ENCODE measurements at regions not wholly inside any gene's neighbourhood (a gene's known extent, or its start where the extent isn't known, plus 50 kb on each side); places are given as distances from the start of the nearest gene placed in this dataset.

DNA sequence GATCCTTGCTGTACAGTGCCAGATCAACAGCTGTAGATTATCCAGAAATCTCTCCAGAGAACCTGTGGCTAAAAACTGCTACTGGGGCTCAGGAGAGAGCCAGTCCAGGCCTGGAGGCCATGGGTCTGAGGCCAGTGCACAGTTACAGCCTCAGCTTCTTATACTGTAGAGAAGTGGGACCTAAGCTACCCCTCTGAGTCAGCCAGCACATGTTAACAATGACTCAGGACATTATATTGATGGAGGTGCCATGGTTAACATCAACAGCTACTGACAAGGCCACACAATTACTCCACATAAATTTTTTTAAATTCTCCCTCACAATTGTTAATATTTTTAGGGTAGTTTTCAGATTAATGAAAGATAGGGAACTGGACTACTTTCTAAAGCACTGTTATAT lies 138.5 kb downstream of the RBM26 start:
- no peaks in the 10 kb centered on the region for H3K9me3 Mint-ChIP-seq (ENCODE audit: low read depth)
- no peaks in the 10 kb centered on the region for H3K36me3 Mint-ChIP-seq
- no peak overlapping the region for H3K4me3 Mint-ChIP-seq
- peaks cover 1% of the 10 kb centered on the region for H3K27me3 Mint-ChIP-seq
- H3K27ac Mint-ChIP-seq: no peak overlapping the region
- H3K4me1 Mint-ChIP-seq (ENCODE audit: low read depth): no peaks in the 10 kb centered on the region

DNA sequence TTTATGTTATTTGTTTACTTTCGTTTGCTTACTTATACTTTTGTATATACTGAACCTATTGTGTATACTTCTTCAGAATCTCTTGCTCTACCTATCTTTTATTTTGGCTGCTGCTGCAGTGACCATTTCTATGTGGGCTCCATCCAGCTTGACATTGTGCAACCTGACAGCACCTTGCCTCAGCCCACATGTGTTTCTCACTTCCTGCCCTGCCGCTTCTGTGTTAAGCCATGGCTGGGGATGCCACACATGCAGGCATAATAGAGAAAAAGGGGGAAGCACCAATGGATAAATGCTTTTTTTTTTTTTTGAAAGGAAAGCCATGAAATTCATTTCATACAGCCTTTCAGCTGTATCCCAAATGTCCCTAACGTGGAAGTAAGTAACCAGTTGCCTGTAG lies 147.6 kb downstream of the RBM26 start:
- H3K9me3 Mint-ChIP-seq (ENCODE audit: low read depth): no peaks in the 10 kb centered on the region
- H3K27ac Mint-ChIP-seq: no peak overlapping the region
- H3K4me1 Mint-ChIP-seq (ENCODE audit: low read depth): no peaks in the 10 kb centered on the region
- H3K4me3 Mint-ChIP-seq: no peak overlapping the region
- H3K36me3 Mint-ChIP-seq: no peaks in the 10 kb centered on the region
- peaks cover 1% of the 10 kb centered on the region for H3K27me3 Mint-ChIP-seq

DNA sequence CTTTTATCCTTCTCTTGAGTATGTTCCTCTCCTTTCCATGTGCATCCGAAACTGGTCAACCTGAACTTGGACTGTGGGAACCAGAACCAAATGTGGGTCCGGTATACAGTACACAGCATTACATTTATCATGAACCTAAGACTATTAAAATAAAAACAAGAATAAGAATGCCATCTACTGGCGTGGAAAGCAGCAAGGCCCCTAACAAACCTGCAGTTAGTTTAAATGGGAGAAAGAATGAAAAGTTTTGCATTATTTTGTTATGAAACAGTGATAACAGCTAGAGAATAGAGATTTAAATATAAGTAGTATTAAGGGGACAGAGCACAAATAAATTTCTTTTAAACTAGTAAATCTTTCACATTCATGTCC lies 159.5 kb downstream of the RBM26 start:
- Mint-ChIP-seq H3K9me3 (ENCODE audit: low read depth) (no peaks in the 10 kb centered on the region), H3K4me3 (no peak overlapping the region), H3K4me1 (ENCODE audit: low read depth) (no peaks in the 10 kb centered on the region), H3K27ac (no peak overlapping the region), H3K36me3 (no peaks in the 10 kb centered on the region), H3K27me3 (peaks cover 1% of the 10 kb centered on the region)

DNA sequence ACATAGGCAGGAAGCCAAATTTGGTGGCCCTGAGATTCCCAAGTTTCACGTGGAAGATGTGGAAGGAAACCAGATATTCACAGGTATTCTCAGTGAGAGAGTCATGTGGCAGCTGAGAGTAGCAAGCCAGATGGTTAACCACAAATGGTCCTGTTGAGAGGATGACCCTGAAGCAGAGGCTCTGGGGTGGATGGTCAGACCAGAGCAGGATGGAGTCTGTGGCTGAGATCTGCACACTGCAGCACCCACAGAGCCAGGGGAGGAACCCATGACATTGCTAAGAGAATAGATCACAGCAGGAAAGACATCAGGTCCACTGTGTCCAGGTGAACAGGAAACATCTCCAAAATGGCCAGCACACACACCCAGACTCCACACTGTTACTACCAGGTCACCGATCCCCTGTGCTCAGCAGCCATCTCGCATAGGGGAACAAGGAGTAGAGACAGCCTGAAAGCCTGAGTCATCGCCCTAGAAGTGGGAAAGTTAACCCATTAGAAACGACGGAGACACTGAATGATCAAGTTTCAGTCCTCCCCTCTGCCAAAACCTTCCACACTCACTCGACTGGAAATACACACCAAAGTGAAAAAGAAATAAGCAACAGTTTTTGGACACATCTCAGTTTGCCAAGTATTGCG lies 160.0 kb downstream of the RBM26 start:
- Mint-ChIP-seq H3K4me3 (no peak overlapping the region), H3K36me3 (no peaks in the 10 kb centered on the region), H3K27me3 (peaks cover 3% of the 10 kb centered on the region), H3K27ac (no peak overlapping the region), H3K4me1 (ENCODE audit: low read depth) (no peaks in the 10 kb centered on the region), H3K9me3 (ENCODE audit: low read depth) (no peaks in the 10 kb centered on the region)

DNA sequence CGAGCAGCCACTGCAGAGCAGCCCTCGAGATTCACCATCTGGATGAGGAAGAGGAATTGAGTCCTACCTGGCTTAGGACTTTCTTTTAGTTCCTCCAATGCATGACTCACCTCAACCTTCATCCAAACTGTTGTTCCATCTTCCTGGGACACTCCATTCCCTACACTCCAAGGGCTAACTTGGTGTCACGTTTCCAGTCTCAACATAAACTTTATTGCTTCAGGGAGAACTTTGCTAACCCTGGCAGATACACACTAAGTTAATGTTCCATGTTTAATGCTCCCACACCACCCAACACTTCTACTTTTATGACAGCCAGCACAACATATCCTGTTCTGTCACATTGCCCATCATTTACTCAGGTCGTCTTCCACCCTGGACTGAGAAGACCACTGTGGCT lies 164.4 kb downstream of the RBM26 start:
- H3K9me3 Mint-ChIP-seq (ENCODE audit: low read depth): no peaks in the 10 kb centered on the region
- no peak overlapping the region for H3K4me3 Mint-ChIP-seq
- peaks cover 10% of the 10 kb centered on the region for H3K27me3 Mint-ChIP-seq
- no peaks in the 10 kb centered on the region for H3K36me3 Mint-ChIP-seq
- H3K27ac Mint-ChIP-seq: no peak overlapping the region
- no peaks in the 10 kb centered on the region for H3K4me1 Mint-ChIP-seq (ENCODE audit: low read depth)

DNA sequence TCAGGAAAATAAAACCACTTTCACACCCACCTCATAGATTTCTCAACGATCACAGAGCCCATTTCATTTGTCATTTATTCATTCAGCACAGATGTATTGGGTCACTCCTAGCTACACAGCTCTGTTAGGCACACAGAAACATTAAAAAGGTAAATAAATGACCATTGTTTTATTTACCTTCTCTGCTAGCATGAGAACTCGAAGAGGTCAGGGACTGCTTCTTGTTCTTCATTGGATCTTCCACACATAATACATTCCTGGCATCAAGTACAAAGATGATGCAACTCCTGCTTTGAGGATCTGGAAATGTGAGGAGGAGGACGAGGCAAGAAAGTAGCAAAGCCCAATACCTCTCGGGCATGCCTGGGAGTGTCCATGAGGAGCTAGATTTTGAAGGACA lies 168.1 kb downstream of the RBM26 start:
- Mint-ChIP-seq H3K4me1 (ENCODE audit: low read depth) (no peaks in the 10 kb centered on the region), H3K27me3 (peaks cover 10% of the 10 kb centered on the region), H3K36me3 (no peaks in the 10 kb centered on the region), H3K27ac (no peak overlapping the region), H3K4me3 (no peak overlapping the region), H3K9me3 (ENCODE audit: low read depth) (no peaks in the 10 kb centered on the region)

DNA sequence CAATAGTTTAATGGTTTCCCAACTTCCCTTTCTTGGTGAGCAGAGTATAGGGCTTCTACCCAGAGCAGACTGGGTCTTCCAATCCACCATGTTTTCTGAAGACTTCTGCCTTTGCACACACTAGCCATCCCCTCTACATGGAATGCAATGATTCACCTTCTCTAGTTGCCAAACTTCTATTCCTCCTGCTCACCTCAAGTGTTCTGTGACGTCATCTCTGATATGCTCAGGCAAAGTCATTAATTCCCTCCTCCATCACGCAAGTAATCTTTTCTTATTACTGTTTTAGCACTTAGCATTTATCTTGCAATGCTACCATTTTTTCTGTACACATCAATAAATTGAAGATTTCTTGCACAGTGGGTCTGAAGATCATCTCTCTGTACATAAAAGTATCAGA lies 174.2 kb downstream of the RBM26 start:
- H3K36me3 Mint-ChIP-seq: no peaks in the 10 kb centered on the region
- no peak overlapping the region for H3K27ac Mint-ChIP-seq
- H3K4me1 Mint-ChIP-seq (ENCODE audit: low read depth): no peaks in the 10 kb centered on the region
- H3K9me3 Mint-ChIP-seq (ENCODE audit: low read depth): no peaks in the 10 kb centered on the region
- no peak overlapping the region for H3K4me3 Mint-ChIP-seq
- peaks cover 1% of the 10 kb centered on the region for H3K27me3 Mint-ChIP-seq

DNA sequence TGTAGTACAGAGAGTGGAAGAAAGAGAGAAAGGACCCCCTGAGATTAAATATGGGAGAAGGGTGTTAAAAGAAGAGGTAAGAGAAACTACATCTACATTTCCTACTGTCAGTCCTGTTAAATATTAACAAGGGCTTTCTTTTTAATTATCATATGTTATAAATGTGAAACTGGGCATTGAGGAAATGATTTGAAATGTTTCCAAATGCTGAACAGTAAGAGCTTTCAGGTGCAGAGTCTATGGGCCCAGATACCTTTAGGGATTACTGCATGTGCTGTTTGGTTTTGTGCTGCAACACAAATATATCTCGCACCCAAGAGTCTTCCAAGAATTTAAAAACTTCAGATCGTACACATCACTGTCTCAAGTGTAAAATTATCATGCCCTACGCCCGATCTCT lies 176.3 kb downstream of the RBM26 start:
- no peak overlapping the region for H3K27ac Mint-ChIP-seq
- H3K36me3 Mint-ChIP-seq: no peaks in the 10 kb centered on the region

DNA sequence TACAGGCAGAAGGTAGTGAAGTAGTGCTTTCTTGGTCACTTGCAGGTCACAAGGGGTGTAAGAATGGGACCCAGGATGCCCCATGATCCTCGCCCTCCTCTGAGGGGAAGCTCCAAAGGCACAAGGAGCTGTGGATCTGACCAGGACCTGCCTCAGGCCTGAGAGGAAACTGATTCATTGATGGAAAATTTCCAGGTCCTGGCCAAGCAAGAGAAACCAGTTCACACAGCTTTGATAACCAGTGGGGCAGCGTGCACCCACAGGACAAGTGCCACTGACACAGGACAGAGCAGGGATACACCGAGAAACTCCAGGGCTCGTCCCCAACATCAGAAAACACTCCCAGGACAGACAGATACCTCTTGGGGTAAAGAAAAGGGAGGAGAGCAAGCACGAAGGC lies 177.1 kb downstream of the RBM26 start:
- Mint-ChIP-seq H3K27ac (no peak overlapping the region), H3K9me3 (ENCODE audit: low read depth) (no peaks in the 10 kb centered on the region), H3K4me1 (ENCODE audit: low read depth) (no peaks in the 10 kb centered on the region), H3K4me3 (no peak overlapping the region), H3K27me3 (no peaks in the 10 kb centered on the region), H3K36me3 (no peaks in the 10 kb centered on the region)

More for the DNA sequence above, 176.3 kb downstream of the RBM26 start:
- no peaks in the 10 kb centered on the region for H3K27me3 Mint-ChIP-seq
- no peaks in the 10 kb centered on the region for H3K9me3 Mint-ChIP-seq (ENCODE audit: low read depth)
- H3K4me1 Mint-ChIP-seq (ENCODE audit: low read depth): no peaks in the 10 kb centered on the region
- no peak overlapping the region for H3K4me3 Mint-ChIP-seq

DNA sequence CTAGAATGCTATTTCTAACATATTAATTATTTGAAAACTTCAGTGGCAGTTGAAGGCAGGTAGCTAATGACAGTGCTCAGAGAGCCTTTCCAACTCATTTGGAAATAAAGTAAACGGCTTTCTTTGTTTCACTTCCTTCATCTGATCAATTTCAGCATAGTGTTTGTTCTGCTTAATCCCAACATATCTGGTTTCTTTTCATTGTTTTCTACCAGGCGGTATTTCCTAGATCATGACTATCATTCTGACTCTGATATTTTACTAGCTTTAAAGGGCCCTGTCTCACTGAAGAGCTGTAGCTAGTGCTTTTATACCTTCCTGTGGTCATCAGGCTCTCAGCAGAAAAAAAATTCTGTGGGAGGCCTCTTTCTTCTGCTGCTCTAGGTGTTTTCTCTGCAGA lies 178.6 kb downstream of the RBM26 start:
- Mint-ChIP-seq H3K4me1 (ENCODE audit: low read depth) (no peaks in the 10 kb centered on the region), H3K27me3 (peaks cover 3% of the 10 kb centered on the region), H3K4me3 (no peak overlapping the region), H3K9me3 (ENCODE audit: low read depth) (no peaks in the 10 kb centered on the region), H3K36me3 (no peaks in the 10 kb centered on the region), H3K27ac (no peak overlapping the region)

DNA sequence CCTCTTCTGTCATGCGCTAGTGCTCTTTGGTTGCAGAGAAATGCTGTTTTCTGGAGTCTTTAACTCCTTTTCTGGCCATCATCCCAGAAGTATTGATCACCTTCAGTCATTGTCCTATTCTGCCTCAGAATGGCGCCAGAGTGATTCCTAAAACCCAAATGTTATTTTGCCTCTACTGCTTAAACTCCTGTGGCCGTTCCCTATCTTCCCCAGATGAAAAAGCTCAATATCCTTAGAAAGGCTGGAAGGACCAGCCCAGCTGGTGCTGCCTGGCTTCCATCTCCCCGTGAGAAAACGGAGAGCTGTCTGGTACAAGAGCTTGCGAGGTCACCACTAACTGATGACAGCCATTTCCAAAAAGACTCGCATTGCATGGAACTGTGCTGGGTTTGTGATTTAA lies 179.1 kb downstream of the RBM26 start:
- Mint-ChIP-seq H3K4me3 (no peak overlapping the region), H3K36me3 (no peaks in the 10 kb centered on the region), H3K9me3 (ENCODE audit: low read depth) (no peaks in the 10 kb centered on the region), H3K4me1 (ENCODE audit: low read depth) (no peaks in the 10 kb centered on the region), H3K27ac (no peak overlapping the region), H3K27me3 (peaks cover 3% of the 10 kb centered on the region)

DNA sequence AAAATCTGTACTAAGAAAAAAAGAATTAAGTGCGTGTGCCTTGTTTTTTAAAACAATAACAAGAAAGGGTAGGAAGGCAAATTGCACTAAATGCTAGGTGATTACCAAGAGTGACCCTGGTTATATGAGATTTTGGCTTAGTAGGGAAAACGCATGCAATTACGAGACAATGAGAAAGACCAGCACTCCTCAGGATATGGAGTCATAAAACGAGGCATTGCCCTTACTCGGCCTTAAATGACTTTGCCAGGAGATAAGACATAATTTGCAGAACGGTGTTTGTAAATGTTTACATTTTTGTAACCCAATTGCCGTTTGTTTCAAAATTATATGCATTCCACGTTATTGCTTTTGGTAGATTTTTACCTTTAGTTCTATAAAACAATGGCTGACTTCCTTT lies 179.8 kb downstream of the RBM26 start:
- H3K36me3 Mint-ChIP-seq: no peaks in the 10 kb centered on the region
- no peaks in the 10 kb centered on the region for H3K4me1 Mint-ChIP-seq (ENCODE audit: low read depth)
- peaks cover 3% of the 10 kb centered on the region for H3K27me3 Mint-ChIP-seq
- H3K4me3 Mint-ChIP-seq: no peak overlapping the region
- no peaks in the 10 kb centered on the region for H3K9me3 Mint-ChIP-seq (ENCODE audit: low read depth)
- H3K27ac Mint-ChIP-seq: no peak overlapping the region

DNA sequence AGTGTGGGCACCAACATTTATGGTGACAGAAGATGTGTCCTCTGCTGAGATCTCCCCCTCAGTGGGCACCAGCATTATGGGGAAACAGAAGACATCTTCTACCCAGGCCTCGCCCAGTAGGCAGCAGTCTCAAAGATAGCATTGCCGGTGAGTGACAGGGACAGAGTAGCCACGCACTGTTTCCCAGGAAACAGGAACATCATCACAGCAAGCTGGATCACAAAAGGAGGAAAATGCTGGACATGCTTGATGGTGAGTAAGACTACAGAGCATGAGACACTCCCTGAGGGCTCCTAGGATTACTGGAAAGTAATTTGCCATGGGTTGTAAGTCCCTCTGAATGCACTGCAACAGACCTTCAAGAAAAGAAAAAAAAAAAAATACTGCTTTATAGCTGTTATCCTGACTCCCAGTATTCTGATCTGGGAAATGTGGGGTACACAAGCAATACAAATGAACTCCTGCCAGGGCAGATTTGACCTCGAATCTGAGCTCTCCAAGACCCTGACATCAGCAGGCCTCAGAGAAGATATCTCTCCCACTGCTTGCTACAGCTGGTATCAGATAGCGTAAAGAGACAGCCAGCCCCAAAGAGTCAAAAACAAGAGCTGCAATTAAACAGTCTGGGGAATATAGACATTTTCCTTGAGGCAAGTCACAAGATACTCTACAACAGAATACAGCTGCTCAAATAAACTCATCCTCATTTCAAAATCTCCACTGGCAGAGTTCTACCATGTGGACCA lies 180.4 kb downstream of the RBM26 start:
- H3K36me3 Mint-ChIP-seq: no peaks in the 10 kb centered on the region
- H3K4me3 Mint-ChIP-seq: no peak overlapping the region
- no peaks in the 10 kb centered on the region for H3K9me3 Mint-ChIP-seq (ENCODE audit: low read depth)
- peaks cover 3% of the 10 kb centered on the region for H3K27me3 Mint-ChIP-seq
- H3K4me1 Mint-ChIP-seq (ENCODE audit: low read depth): no peaks in the 10 kb centered on the region
- no peak overlapping the region for H3K27ac Mint-ChIP-seq

DNA sequence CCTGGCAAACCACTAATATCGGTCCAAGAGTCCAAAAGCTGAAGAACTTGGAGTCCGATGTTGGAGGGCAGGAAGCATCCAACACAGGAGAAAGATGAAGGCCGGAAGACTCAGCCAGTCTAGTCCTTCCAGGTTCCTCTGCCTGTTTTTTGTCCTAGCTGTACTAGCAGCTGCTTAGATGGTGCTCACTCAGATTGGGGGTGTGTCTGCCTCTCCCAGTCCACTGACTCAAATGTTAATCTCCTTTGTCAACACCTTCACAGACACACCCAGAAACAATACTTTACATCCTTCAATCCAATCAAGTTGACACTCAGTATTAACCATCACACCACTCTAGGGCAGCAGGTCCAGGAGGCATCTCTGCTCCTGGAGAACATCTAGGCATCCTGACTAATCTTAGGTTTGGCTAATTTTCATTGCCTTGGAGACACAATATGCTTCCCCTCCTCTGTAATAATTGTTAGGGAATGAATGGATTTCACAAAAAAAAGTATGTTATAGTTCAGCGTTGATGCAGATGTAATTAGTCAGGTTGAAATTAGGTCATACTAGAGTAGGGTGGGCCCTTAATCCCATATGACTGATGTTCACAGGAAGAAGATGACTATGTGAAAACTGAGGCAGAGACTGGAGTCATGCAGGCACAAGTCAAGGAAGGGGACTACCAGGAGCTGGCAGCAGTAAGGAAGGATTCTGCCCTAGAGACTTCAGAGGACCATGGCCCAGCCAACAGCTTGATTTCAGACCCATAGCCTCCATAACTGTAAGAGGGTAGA lies 183.4 kb downstream of the RBM26 start:
- H3K4me3 Mint-ChIP-seq: no peak overlapping the region
- H3K9me3 Mint-ChIP-seq (ENCODE audit: low read depth): no peaks in the 10 kb centered on the region
- no peaks in the 10 kb centered on the region for H3K36me3 Mint-ChIP-seq
- peaks cover 3% of the 10 kb centered on the region for H3K27me3 Mint-ChIP-seq
- no peak overlapping the region for H3K27ac Mint-ChIP-seq
- no peaks in the 10 kb centered on the region for H3K4me1 Mint-ChIP-seq (ENCODE audit: low read depth)

DNA sequence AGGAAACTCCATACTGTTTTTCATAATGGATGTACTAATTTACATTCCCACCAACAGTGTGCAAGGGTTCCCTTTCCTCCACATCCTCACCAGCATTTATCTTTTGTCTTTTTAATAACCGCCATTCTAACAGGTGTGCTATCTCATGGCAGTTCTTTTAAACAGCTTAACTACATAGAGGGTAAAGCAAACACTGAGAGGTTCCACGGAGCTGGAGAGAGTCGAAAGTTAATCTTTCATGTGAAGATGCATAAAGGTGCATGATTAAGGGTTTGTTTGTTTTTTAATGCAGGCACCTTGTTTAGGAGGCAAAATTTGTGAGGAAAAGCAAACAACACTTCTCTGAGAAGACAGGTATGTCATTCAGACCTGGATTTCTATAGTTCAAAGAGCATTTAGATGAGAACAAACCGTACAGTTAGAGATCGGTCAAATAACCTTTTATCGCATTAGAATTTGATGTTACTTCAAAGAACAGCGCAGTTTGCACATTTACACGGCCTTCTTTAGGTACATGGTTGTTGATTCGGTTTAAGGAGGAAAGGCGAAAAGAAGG lies 193.9 kb downstream of the RBM26 start:
- Mint-ChIP-seq H3K4me1 (ENCODE audit: low read depth) (no peaks in the 10 kb centered on the region), H3K9me3 (ENCODE audit: low read depth) (no peaks in the 10 kb centered on the region), H3K27me3 (peaks cover 17% of the 10 kb centered on the region), H3K36me3 (no peaks in the 10 kb centered on the region), H3K4me3 (no peak overlapping the region), H3K27ac (no peak overlapping the region)
